ENCODE measurements at regions not wholly inside any gene's neighbourhood (a gene's known extent, or its start where the extent isn't known, plus 50 kb on each side); places are given as distances from the start of the nearest gene placed in this dataset.

- TF ChIP-seq CTCF (conservative IDR thresholded peaks at IDR 0.05; ENCODE audit: low read length) (no peak), EZH2phosphoT487 (IDR thresholded peaks at IDR 0.05; ENCODE audit: borderline replicate concordance) (no peak)
Measured at GRCh38 chr10:123305671-123306070, 151.5 kb downstream of the BUB3 start.
